ENCODE measurements at regions not wholly inside any gene's neighbourhood (a gene's known extent, or its start where the extent isn't known, plus 50 kb on each side); places are given as distances from the start of the nearest gene placed in this dataset.
"Not testable (repeated sequence)": the region's sequence is repeated elsewhere in the genome, so short reads cannot be mapped to it uniquely, and the experiment has no call there.

DNA sequence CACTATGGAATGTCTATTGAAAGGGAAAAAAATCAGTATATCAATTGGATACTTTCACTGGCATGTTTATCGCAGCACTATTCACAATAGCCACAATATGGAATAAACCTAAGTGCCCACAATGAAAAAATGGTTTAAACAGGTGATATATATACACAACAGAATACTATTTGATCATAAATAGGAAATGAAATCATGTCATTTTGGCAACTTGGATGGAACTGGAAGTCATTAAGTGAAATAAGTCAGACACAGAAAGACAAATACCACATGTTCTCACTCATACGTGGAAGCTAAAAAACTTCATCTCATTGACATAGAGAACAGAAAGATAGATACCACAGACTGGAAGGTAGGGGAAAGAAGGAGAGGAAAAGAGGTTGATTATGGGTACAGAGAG, 471.6 kb upstream of the FTMT start:
- no peak for DNase-seq (ENCODE audit: low spot score)
- intact Hi-C loops (cut with DNase I), result no loop called here

GRCh38 chr5:121384359-121384758, 467.3 kb upstream of the FTMT start:
- intact Hi-C loops (cut with DNase I), result no loop called here
- no peak for DNase-seq (ENCODE audit: low spot score)

GRCh38 chr5:121386334-121386733, 465.3 kb upstream of the FTMT start:
- DNase-seq (ENCODE audit: low spot score), result no peak
- intact Hi-C loops (cut with DNase I), result no loop called here

- intact Hi-C loops (cut with DNase I), result no loop called here
- DNase-seq (ENCODE audit: low spot score), result no peak
Observed at GRCh38 chr5:121396716-121397115, 455.0 kb upstream of the FTMT start.

- no peak for DNase-seq (ENCODE audit: low spot score)
- intact Hi-C loops (cut with DNase I), result no loop called here
Observed at GRCh38 chr5:121399879-121400278, 451.8 kb upstream of the FTMT start.

- no peak for DNase-seq (ENCODE audit: low spot score)
- intact Hi-C loops (cut with DNase I), result no loop called here
Observed at GRCh38 chr5:121408778-121409177, 442.9 kb upstream of the FTMT start.

DNA sequence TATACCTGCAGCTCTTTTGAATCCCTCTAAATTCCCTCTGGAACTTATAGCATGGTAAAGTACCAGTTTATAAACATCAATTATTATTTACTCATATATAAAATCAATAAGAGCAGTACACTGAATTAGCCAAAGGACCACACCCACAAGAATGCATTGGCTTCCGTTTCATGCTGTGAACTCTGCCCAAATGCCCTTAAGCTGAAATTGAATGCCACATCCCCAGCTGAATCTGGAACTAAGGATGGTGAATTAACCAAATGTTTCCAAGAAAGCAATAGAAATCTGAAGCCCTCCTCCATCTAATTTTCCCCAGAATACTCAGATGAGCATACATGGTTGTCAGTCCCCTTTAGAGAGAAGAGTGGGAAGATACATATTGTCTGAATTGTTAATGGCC, 436.4 kb upstream of the FTMT start:
- no peak for DNase-seq (ENCODE audit: low spot score)
- intact Hi-C loops (cut with DNase I), result no loop called here

- DNase-seq (ENCODE audit: low spot score), result no peak
- intact Hi-C loops (cut with DNase I), result no loop called here
Observed at GRCh38 chr5:121421646-121422045, 430.0 kb upstream of the FTMT start.

DNA sequence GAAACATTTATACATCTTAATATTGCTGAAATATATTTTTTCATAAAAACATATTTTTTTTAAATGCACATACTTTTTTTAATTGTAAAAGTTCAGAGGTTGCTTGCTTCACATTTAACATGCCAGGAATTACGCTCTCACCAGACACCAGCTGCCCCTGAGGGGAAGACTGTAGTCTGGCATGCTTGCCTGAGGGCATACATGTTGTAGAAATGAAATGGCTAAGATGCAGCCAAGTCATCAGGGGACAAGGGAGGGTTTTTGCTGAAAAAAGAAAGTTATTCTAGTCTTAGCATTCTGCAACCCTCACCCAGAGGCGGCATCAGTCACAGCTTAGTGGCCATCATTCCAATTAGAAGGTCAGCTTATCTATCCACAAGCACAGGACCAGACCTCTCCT, 426.7 kb upstream of the FTMT start:
- intact Hi-C loops (cut with DNase I), result no loop called here
- DNase-seq (ENCODE audit: low spot score), result no peak

DNA sequence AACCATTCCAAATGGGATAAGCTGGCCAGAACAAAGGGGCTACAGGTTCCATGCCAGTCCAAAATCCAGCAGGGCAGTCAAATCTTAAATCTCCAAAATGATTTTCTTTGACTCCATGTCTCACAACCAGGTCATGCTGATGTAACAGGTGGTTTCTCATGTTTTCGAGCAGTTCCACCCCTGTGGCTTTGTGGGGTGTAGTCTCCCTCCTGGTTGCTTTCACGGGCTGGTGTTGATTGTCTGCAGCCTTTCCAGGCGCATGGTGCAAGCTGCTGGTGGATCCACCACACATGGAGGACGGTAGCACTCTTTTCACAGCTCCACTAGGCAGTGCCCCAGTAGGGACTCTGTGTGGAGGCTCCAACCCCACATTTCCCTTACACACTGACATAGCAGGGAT, 425.5 kb upstream of the FTMT start:
- no peak for DNase-seq (ENCODE audit: low spot score)
- intact Hi-C loops (cut with DNase I), result no loop called here

GRCh38 chr5:121429761-121430160, 421.9 kb upstream of the FTMT start:
- no peak for DNase-seq (ENCODE audit: low spot score)
- intact Hi-C loops (cut with DNase I), result no loop called here

- intact Hi-C loops (cut with DNase I), result no loop called here
- no peak for DNase-seq (ENCODE audit: low spot score)
Observed at GRCh38 chr5:121430538-121430937, 421.1 kb upstream of the FTMT start.

DNA sequence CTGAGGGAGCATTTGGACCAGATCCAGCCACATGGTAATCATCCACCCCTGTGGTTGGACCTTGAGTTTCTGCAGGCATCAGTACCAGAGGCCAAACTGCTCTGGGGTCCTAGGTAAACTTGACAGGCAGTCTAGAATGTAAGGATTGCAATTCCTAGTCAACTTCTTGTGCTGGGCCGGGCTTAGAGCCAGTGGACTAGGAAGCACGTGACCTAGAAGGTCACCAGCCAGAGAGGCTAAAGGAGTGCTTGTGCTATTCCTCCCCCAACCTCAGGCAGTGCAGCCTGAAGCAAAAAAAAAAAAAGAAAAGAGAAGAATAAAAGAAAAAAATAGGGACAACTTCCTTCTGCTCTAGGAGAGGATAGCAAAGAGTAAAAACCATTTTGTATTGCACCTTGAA, 406.2 kb upstream of the FTMT start:
- DNase-seq (ENCODE audit: low spot score), result no peak
- intact Hi-C loops (cut with DNase I), result no loop called here

DNA sequence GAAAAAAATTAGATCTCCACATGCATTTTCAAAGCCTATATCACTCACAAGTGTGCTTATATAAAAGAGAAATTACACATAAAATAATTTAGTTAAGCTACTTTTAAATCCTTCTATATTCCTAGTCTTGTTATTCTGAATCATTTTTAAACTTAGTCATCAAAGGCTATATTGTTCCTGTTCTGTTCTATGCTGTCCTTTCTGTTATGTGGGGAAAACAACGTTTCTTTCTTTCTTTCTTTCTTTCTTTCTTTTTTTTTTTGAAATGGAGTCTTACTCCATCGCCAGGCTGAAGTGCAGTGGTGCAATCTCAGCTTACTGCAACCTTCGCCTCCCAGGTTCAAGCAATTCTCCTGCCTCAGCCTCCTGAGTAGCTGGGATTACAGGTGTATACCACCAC, 389.2 kb upstream of the FTMT start:
- DNase-seq (ENCODE audit: low spot score), result no peak
- intact Hi-C loops (cut with DNase I), result no loop called here

DNA sequence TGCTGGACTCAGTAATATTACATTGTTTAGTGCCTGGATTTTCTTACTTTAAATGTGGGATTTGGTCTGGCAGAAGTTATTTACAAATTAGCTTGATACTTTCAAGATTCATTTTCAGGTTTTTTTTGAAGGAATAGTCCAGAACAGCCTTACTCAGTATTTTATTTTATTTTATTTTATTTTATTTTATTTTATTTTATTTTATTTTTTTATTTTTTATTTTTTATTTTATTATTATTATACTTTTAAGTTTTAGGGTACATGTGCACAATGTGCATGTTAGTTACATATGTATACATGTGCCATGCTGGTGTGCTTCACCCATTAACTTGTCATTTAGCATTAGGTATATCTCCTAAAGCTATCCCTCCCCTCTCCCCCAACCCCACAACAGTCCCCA, 380.5 kb upstream of the FTMT start:
- intact Hi-C loops (cut with DNase I); DNase-seq (ENCODE audit: low spot score): not testable (repeated sequence)

- intact Hi-C loops (cut with DNase I), result no loop called here
- no peak for DNase-seq (ENCODE audit: low spot score)
Observed at GRCh38 chr5:121478636-121479035, 373.0 kb upstream of the FTMT start.

DNA sequence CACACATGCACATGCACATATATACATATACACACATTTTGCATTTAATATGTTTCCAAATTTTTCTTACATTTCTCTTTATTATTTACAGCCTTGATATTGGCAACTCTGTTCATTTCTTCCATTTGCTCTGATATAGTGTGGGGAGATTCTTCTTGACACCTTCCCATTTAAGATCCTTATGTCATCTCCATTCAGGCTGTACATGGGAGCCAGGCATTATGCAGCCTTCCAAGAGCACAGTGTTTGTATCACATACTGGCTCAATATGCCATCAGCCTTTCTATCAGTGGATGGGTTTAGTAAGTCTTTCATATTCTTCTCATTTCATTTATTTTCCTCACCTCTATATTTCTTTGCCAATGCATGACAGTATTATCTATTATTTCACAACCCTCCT, 372.3 kb upstream of the FTMT start:
- DNase-seq (ENCODE audit: low spot score), result no peak
- intact Hi-C loops (cut with DNase I), result no loop called here

DNA sequence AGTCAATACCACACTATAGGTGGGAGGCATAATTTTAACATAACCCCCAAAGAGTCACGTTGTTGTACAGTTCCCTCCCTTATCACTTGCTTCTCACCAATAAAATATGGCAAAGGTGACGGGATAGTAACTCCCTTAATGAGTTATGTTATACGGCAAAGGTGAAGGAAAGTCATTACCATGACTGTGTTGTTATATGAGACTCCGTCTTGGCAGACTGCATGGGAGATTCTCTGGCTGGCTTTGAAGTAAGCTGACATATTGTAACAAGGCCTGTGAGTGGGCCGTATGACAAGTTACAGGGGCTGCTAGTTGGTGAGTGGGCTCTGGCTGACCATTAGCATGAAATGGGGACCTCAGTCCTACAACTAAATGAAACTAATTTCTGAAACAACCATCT, 366.4 kb upstream of the FTMT start:
- DNase-seq (ENCODE audit: low spot score), result no peak
- intact Hi-C loops (cut with DNase I), result no loop called here

DNA sequence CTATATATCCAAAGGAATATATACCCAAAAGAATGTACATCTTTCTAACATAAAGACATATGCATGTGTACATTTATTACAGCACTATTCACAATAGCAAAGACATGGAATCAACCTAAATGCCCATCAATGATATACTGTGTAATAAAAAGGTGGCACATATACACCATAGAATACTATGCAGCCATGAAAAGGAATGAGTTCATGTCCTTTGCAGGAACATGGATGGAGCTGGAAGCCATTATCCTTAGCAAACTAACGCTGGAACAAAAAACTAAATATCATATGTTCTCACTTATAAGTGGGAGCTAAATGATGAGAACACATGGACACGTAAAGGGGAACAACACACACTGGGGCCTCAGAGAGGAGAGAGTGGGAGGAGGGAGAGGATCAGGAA, 365.7 kb upstream of the FTMT start:
- intact Hi-C loops (cut with DNase I); DNase-seq (ENCODE audit: low spot score): not testable (repeated sequence)

DNA sequence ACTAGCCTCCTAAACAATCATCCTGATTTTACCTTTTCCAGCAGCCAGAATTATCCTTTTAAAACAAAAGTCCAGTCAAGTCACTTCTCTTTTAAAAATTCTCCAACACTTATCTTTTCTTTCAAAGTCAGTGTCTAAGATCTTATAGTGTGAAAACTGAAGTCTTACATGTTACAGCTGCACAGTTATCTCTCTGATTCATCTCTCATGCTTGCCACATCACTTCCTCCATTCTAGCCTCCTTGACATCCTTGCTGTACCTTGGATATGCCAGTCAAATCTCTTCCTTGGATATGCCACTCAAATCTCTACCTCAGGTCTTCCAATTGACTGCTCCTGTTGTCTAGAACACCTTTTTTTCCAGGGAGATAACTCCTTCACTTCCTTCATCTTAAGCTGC, 361.7 kb upstream of the FTMT start:
- DNase-seq (ENCODE audit: low spot score), result no peak
- intact Hi-C loops (cut with DNase I), result no loop called here

DNA sequence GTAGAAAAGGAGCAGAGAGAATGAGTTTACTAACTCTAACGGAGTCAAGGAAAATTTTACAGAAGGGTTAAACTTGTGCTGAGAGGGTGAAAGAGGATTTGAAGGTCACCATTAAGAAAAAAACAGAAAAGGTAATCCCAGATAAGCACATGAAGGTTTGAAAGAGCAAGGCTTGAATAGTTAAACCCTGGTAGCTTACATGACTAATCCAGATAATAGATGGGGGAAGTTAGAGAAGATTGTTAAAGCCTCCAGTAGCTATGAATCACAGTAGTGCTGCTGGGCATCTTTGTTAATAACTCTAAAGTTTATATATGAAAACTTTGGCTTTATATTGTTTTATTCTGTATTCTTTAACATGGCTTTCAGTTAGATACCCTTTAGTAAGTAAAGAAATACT, 354.5 kb upstream of the FTMT start:
- intact Hi-C loops (cut with DNase I), result no loop called here
- DNase-seq (ENCODE audit: low spot score), result no peak

DNA sequence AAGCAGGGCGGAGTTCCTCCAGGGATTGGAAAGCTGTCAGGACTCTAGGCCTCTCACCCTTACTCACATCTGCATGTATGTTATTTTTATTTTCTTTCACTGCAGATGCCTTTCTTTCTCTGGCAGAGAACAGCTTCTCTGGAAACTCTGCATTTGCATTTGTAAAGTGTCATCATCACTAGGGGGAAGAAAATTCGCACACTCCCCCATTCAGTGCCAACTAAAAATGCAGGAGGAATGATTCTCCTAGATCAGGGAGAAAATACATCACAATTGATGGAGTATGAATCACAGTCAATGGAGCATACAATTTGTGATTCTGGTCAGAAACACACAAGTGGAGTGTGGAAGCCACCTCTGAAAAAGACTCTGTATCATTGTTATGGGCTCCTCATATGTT, 351.4 kb upstream of the FTMT start:
- no peak for DNase-seq (ENCODE audit: low spot score)
- intact Hi-C loops (cut with DNase I), result no loop called here
